H1 (cell line): ENCODE measurements at regions not wholly inside any gene's neighbourhood (a gene's known extent, or its start where the extent isn't known, plus 50 kb on each side); places are given as distances from the start of the nearest gene placed in this dataset.

Source experiments
- CHD7 ChIP-seq: fragments of 300-600 bp; sonication (generic); IDR thresholded peaks from 2 replicates; pipeline ENCODE4 v1.7.1; 2012; ENCODE audit warnings: low read length, moderate library complexity, mild to moderate bottlenecking, inconsistent platforms; ENCODE audit not compliant: insufficient replicate concordance
- KDM5A ChIP-seq: fragments of 200-600 bp; IDR thresholded peaks from 2 replicates; pipeline ENCODE4 v1.7.1; 2012; ENCODE audit warnings: mild to moderate bottlenecking, low read length, inconsistent platforms, mixed read lengths

- TF ChIP-seq CHD7 (no peak), KDM5A (no peak)
These were observed 140.6 kb downstream of the IRF8 start (continued) for GRCh38 chr16:86039606-86040005.
